ENCODE measurements at regions not wholly inside any gene's neighbourhood (a gene's known extent, or its start where the extent isn't known, plus 50 kb on each side); places are given as distances from the start of the nearest gene placed in this dataset.

- TF ChIP-seq POLR2A (IDR thresholded peaks at IDR 0.05; ENCODE audit: low read length) (no peak), GATA1 (IDR thresholded peaks at IDR 0.05; ENCODE audit: low read depth, low read length) (no peak)
These were observed 1072.5 kb upstream of the ATXN7L3B start for GRCh38 chr12:73465106-73465505.

All from erythroblast (primary cell).